ENCODE measurements at regions not wholly inside any gene's neighbourhood (a gene's known extent, or its start where the extent isn't known, plus 50 kb on each side); places are given as distances from the start of the nearest gene placed in this dataset.

DNA sequence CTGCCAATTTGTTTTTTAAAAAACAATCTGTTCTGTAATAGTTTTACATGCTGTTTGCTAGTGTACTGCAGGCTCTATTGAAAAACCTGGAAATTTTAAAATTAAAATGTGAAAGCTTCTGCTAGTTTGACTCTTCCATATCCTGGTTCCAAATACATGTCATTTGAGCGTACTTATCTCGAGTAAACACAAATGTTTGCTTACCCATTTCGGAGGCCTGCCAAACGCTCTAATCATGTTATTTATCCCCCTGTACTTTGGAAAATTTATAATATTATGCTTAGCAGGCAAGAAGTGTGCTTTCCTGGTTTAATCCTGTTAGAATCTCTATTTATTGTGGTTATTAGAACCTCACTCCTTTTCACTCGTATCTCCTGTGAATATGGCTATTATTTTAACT is 476.8 kb upstream of the CYLC2 start:
- TF ChIP-seq, protein P1, sequence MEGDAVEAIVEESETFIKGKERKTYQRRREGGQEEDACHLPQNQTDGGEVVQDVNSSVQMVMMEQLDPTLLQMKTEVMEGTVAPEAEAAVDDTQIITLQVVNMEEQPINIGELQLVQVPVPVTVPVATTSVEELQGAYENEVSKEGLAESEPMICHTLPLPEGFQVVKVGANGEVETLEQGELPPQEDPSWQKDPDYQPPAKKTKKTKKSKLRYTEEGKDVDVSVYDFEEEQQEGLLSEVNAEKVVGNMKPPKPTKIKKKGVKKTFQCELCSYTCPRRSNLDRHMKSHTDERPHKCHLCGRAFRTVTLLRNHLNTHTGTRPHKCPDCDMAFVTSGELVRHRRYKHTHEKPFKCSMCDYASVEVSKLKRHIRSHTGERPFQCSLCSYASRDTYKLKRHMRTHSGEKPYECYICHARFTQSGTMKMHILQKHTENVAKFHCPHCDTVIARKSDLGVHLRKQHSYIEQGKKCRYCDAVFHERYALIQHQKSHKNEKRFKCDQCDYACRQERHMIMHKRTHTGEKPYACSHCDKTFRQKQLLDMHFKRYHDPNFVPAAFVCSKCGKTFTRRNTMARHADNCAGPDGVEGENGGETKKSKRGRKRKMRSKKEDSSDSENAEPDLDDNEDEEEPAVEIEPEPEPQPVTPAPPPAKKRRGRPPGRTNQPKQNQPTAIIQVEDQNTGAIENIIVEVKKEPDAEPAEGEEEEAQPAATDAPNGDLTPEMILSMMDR (conservative IDR thresholded peaks at IDR 0.05), result no peak
- no peak for TF ChIP-seq ZFX (IDR thresholded peaks at IDR 0.05)

All from C4-2B (cell line).